Muscle layer of duodenum (tissue), 2 donors: ENCODE measurements at regions not wholly inside any gene's neighbourhood (a gene's known extent, or its start where the extent isn't known, plus 50 kb on each side); places are given as distances from the start of the nearest gene placed in this dataset.
"Not testable (repeated sequence)": the region's sequence is repeated elsewhere in the genome, so short reads cannot be mapped to it uniquely, and the experiment has no call there.

ENCODE experiments used
- H3K27ac ChIP-seq: one replicate; pipeline ENCODE4 v1.7.0; 2013; ENCODE audit warnings: mild to moderate bottlenecking, low read length
- H3K27me3 ChIP-seq: one replicate; pipeline ENCODE4 v1.7.0; 2013; ENCODE audit warnings: low read depth, mild to moderate bottlenecking, control low read depth, low read length
- H3K36me3 ChIP-seq, 2 donors: one replicate each; pipeline ENCODE4 v1.7.0; 2013; ENCODE audit warnings: low read length in 2 of 2, control low read depth in 1 of 2, mild to moderate bottlenecking in 1 of 2; ENCODE audit not compliant: insufficient read depth in 2 of 2, control insufficient read depth in 1 of 2
- H3K4me1 ChIP-seq, 2 donors: one replicate each; pipeline ENCODE4 v1.7.0; 2013; ENCODE audit warnings: low read length in 2 of 2, mild to moderate bottlenecking in 2 of 2, control low read depth in 1 of 2, moderate library complexity in 1 of 2; ENCODE audit not compliant: insufficient read depth in 2 of 2, control insufficient read depth in 1 of 2
- H3K4me3 ChIP-seq, 2 donors: one replicate each; pipeline ENCODE4 v1.7.0; 2013; ENCODE audit warnings: low read length in 2 of 2, low read depth in 1 of 2, mild to moderate bottlenecking in 1 of 2
- H3K9me3 ChIP-seq, 2 donors: one replicate each; pipeline ENCODE4 v1.7.0; 2013; ENCODE audit warnings: low read length in 2 of 2, control low read depth in 1 of 2, mild to moderate bottlenecking in 1 of 2; ENCODE audit not compliant: control insufficient read depth in 1 of 2
- donor health status: healthy.

DNA sequence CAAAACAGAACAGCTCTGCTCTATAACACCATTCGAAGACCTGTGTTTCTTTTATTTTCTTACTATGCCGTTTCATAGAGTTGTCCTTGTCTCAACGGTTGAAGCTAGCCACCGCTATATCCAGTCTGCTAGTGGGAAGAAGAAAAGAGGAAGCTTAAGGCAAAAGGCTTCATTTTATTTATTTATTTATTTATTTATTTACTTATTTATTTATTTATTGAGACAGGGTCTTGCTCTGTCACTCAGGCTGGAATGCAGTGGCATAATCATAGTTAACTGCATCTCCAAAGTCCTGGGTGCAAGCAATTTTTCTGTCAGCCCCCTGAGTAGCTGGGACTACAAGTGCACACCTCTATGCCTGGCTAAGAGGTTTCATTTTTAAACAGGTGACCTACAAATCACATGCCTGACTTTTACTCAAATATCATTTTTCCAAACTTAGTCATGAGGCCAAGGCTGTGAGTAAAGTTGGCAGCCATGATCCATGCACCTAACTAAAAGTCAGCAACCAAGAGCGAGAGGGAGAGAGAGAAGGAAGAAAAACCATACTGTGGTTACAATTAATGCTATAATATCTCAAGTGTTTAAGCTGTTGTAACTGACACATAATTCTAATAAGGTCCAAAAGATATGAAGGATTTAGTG is 1305.3 kb upstream of the LRRTM3 start:
- no peaks in the 10 kb centered on the region for H3K27me3 ChIP-seq
- H3K4me1 ChIP-seq = peaks cover 0 to 3% of the 10 kb centered on the region in 2 donors
- no peak overlapping the region for H3K4me3 ChIP-seq

DNA sequence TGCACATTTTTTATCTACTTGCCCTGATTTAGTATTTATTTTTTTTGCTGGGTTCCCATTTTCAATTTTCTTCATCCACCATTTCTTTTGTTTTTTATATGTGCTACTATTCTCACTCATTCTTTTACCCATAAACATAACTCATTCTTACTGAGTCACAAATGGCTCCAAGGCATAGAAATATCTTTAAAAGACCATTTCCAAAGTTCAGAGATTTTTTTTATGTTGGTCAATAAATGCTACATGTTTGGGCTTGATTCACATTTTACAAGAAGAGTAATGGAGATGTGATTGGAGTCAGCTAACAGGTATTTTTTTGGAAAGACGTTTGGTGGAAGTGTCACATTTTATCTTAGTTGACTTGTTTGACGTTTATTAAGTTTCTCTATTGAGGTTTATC is 1303.2 kb upstream of the LRRTM3 start:
- H3K27ac ChIP-seq = no peak overlapping the region
- no peaks in the 10 kb centered on the region for H3K27me3 ChIP-seq
- H3K4me3 ChIP-seq = no peak overlapping the region
- peaks cover 0 to 3% of the 10 kb centered on the region in 2 donors for H3K4me1 ChIP-seq
- no peaks in the 10 kb centered on the region for H3K36me3 ChIP-seq
- no peaks in the 10 kb centered on the region for H3K9me3 ChIP-seq

More for the DNA sequence above, 1305.3 kb upstream of the LRRTM3 start:
- Histone ChIP-seq H3K9me3 (peaks cover 0 to 3% of the 10 kb centered on the region in 2 donors), H3K27ac (no peak overlapping the region), H3K36me3 (no peaks in the 10 kb centered on the region)

DNA sequence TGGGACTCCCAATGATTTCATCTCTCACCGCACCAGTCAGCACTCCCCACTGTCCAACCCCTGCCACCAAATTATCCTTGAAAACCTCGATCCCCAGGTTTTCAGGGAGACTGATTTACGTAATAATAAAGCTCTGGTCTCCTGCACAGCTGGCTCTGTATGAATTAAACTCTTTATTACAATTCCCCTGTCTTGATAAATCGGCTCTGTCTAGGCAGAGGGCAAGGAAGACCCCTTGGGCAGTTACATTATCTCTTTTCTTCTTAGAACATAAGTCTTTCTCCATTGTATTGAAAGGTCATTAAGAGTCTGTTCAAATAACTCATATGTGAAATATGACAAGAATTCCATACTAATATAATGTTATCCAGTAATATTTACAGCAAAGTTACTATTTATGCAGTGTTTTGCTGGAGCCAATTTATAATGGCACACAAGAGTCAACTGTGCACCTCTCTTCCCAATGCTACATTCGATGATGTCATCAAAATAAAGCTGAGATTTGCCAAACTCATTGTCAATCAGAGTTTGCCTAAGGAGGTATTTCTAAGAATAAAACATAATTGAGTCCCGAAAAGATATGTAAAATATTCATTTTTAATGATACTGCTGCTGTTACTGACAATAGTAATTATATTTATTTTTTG is 1297.2 kb upstream of the LRRTM3 start:
- no peak overlapping the region for H3K4me3 ChIP-seq
- H3K9me3 ChIP-seq = peaks cover 0 to 2% of the 10 kb centered on the region in 2 donors
- H3K27ac ChIP-seq = no peak overlapping the region
- H3K27me3 ChIP-seq = no peaks in the 10 kb centered on the region
- H3K36me3 ChIP-seq = no peaks in the 10 kb centered on the region
- H3K4me1 ChIP-seq = no peaks in the 10 kb centered on the region

DNA sequence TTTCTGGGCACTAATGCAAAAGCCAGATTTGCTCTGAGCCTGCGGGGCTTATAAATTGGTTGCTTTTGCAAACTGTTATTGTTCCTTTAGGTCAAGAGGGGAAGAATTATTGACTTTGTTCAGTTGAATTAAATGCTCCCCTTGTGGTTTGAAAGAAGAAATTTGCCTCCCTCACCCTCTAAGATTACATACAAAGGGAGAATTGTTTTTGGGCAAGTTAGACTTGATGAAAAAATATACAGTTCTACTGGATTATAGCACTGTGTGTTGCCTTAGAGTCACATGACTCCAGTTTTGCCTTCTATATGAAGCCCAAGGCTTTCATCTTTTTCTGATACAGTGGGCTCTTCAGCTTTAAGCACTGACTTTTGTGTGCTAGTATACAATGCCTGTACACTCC is 1265.8 kb upstream of the LRRTM3 start:
- Histone ChIP-seq H3K4me3 (no peak overlapping the region), H3K27me3 (no peaks in the 10 kb centered on the region), H3K9me3 (no peaks in the 10 kb centered on the region), H3K4me1 (no peaks in the 10 kb centered on the region), H3K27ac (no peak overlapping the region), H3K36me3 (no peaks in the 10 kb centered on the region)

DNA sequence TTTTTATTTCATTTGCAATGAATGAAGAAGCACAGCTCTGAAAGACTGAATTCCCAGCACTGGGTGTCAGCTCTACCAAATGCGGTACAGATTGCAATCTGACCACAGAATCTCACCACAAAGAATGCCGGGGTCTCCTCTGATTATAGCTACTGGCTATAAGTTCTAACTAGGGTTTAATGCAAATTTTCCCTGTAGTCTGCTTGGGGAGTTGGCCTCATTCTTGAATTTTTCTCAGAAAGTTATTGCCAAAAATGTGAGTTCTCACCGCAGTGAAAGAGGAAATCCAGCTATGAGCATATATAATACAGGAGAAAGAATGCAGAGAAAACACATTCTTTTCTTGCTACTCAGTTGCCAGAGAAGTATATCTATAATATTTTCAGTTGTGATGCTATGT is 1255.7 kb upstream of the LRRTM3 start:
- Histone ChIP-seq H3K36me3 (no peaks in the 10 kb centered on the region), H3K27ac (no peak overlapping the region), H3K27me3 (no peaks in the 10 kb centered on the region), H3K4me3 (no peak overlapping the region), H3K4me1 (no peaks in the 10 kb centered on the region), H3K9me3 (no peaks in the 10 kb centered on the region)

DNA sequence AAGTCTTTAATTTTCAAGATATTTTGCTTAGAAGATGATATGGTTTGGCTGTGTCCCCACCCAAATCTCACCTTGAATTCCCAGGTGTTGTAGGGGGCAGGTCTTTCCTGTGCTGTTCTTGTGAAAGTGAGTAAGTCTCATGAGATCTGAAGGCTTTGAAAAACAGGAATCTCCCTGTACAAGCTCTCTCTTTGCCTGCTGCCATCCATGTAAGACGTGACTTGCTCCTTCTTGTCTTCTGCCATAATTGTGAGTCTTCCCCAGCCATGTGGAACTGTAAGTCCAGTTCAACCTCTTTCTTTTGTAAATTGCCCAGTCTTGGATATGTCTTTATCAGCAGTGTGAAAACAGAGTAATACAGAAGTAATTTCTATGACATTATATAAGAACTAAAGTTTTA is 1255.2 kb upstream of the LRRTM3 start:
- H3K4me1 ChIP-seq, H3K27ac ChIP-seq, H3K4me3 ChIP-seq: not testable (repeated sequence)

DNA sequence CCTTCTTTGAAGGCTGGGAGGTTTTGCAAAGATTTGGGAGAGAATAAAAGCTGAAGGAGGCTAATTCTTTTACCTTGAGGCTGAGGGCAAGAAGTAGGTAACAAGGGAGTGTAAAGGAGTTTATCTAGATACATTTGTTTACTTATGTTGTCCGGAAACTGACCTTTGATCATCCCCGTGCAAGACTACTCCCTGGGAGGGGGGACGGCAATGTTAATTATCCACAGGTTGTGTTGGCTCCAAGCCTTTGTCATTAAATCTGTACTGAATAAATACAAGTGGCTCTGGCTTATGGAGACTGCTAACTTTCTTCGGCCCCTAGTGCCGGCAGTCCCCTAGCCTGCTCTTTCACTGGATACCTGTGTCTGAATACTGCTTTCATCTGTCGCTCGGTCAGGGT is 1250.6 kb upstream of the LRRTM3 start:
- Histone ChIP-seq H3K4me3 (no peak overlapping the region), H3K36me3 (no peaks in the 10 kb centered on the region), H3K4me1 (no peaks in the 10 kb centered on the region), H3K27me3 (no peaks in the 10 kb centered on the region), H3K9me3 (no peaks in the 10 kb centered on the region), H3K27ac (no peak overlapping the region)

More for the DNA sequence above, 1255.2 kb upstream of the LRRTM3 start:
- not testable (repeated sequence) for H3K9me3 ChIP-seq, H3K36me3 ChIP-seq, H3K27me3 ChIP-seq

DNA sequence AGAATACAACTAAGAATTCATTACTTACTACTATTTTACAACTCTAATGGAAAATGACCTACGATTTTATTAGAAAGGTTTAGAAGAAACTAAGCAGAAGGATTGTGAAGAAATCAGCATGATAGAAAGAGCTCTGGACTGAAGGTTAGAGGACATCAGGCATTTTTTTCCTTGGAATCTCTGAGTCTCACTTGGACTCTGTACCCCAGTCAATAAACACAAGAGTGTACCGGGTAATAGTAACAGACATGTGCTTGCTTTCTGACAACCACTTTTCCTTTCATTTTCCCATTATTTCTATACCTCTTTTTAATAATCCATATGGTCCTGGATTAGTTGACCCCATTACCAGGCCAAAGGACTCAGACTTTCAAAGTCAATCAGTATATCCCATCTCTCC is 1240.9 kb upstream of the LRRTM3 start:
- H3K4me3 ChIP-seq = no peak overlapping the region
- no peaks in the 10 kb centered on the region for H3K4me1 ChIP-seq
- no peak overlapping the region for H3K27ac ChIP-seq
- no peaks in the 10 kb centered on the region for H3K36me3 ChIP-seq
- H3K27me3 ChIP-seq = no peaks in the 10 kb centered on the region
- no peaks in the 10 kb centered on the region for H3K9me3 ChIP-seq

DNA sequence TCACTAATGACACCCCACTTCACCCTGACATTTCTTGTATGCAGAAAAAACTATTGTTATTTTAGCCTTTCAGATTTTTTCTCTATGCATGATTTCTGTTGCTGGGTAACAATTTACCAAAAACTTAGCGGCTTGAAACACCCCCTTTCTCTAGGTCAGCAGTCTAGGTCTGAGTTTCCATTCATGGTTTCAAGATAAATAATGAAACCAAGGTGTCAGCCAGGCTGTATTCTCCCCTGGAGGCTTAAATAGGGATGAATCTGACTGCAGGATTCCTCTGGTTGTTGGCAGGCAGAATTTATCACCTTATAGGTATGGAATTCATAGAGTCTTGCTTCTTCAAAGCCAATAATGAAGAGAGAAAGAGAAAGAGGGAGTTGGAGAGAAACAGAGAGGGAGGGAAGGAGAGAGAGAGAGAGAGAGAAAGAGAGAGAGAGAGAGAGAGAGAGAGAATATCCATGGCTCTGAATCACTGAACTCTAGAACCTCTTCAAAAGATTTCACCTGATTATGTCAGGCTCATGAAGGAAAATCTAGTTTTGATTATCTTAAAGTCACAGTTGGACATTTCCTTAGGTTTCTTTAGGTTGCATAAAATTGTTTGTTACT is 1224.6 kb upstream of the LRRTM3 start:
- no peak overlapping the region for H3K4me3 ChIP-seq

DNA sequence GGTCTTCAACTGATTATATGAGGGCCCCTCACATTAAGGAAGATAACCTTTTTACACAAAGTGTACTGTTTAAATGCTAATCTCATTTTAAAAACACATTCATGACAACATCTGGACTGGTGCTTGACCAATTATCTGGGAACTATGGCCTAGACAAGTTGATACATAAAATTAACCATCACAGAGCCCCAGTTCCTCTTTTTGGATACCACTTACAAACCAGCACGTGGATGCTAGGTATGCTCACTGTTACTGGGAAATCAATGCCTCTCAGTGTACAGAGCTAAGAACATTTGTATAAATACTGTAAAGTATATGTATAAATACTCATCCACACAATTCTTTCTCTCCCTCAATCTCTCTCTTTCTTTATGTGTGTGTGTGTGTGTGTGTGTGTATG is 1217.8 kb upstream of the LRRTM3 start:
- H3K4me3 ChIP-seq = no peak overlapping the region
- H3K9me3 ChIP-seq = no peaks in the 10 kb centered on the region
- no peak overlapping the region for H3K27ac ChIP-seq
- no peaks in the 10 kb centered on the region for H3K36me3 ChIP-seq
- no peaks in the 10 kb centered on the region for H3K4me1 ChIP-seq
- no peaks in the 10 kb centered on the region for H3K27me3 ChIP-seq

More for the DNA sequence above, 1224.6 kb upstream of the LRRTM3 start:
- no peaks in the 10 kb centered on the region for H3K36me3 ChIP-seq
- no peak overlapping the region for H3K27ac ChIP-seq
- H3K4me1 ChIP-seq = no peaks in the 10 kb centered on the region
- no peaks in the 10 kb centered on the region for H3K27me3 ChIP-seq
- no peaks in the 10 kb centered on the region for H3K9me3 ChIP-seq

DNA sequence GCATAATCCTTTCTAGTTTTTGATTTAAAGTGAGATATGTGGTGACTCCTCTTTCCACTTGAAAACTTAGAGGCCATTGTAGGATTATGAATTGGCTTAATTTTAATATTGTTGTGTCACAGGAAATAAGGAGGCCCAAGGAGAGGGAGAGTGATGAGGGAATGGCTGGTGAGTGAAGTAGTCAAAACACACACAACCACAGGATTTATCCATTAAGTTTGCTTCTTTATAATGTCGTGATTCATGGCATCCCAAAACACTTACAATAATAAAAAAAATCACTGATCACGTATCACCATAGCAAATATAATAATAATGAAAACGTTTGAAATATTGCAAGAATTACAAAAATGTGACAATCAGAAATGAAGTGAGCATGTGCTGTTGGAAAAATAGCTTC is 1215.5 kb upstream of the LRRTM3 start:
- no peaks in the 10 kb centered on the region for H3K4me1 ChIP-seq
- no peaks in the 10 kb centered on the region for H3K36me3 ChIP-seq
- H3K27ac ChIP-seq = no peak overlapping the region
- no peaks in the 10 kb centered on the region for H3K9me3 ChIP-seq
- H3K27me3 ChIP-seq = no peaks in the 10 kb centered on the region
- H3K4me3 ChIP-seq = no peak overlapping the region
